ENCODE measurements at regions not wholly inside any gene's neighbourhood (a gene's known extent, or its start where the extent isn't known, plus 50 kb on each side); places are given as distances from the start of the nearest gene placed in this dataset.

DNA sequence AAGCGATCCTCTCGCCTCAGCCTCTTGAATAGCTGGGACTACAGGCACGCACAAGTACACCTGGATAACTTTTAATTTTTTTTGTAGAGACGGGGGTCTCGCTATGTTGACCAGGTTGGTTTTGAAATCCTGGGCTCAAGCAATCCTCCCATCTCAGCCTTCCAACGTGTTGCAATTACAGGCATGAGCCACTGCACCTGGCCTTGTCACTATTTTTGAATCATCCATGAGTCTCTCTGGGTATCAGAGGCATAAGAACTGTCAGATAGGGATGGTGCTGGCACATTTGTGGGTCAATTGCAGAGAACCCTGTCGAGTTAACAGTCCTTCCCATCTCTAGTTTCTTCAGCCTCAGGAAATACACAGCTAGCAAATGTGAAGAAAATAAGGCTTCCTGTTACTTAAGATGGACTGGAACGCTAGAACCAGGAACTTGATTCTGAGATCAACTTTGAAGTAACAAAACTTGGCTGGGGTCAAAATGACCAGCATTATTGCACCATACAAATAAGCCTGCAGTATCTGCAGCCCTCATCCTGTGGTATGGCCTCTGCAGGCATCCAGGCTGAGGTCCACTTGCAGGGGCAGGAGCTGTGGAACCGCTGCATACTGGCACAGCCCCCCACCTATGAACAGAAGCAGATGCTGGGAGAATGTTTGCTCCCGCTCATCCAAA lies 124.3 kb upstream of the GADD45A start:
- H3K27ac ChIP-seq, result no peak overlapping the region
- no peaks in the 10 kb centered on the region for H3K36me3 ChIP-seq
- no peaks in the 10 kb centered on the region for H3K9me3 ChIP-seq (ENCODE audit: severe bottlenecking)
- no peaks in the 10 kb centered on the region for H3K27me3 ChIP-seq (ENCODE audit: insufficient read depth, low read depth, severe bottlenecking)
- DNase-seq, result no peak
- TF ChIP-seq, protein P1, sequence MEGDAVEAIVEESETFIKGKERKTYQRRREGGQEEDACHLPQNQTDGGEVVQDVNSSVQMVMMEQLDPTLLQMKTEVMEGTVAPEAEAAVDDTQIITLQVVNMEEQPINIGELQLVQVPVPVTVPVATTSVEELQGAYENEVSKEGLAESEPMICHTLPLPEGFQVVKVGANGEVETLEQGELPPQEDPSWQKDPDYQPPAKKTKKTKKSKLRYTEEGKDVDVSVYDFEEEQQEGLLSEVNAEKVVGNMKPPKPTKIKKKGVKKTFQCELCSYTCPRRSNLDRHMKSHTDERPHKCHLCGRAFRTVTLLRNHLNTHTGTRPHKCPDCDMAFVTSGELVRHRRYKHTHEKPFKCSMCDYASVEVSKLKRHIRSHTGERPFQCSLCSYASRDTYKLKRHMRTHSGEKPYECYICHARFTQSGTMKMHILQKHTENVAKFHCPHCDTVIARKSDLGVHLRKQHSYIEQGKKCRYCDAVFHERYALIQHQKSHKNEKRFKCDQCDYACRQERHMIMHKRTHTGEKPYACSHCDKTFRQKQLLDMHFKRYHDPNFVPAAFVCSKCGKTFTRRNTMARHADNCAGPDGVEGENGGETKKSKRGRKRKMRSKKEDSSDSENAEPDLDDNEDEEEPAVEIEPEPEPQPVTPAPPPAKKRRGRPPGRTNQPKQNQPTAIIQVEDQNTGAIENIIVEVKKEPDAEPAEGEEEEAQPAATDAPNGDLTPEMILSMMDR (IDR thresholded peaks at IDR 0.05; ENCODE audit: low read depth, low read length), result no peak
- H3K4me3 ChIP-seq (ENCODE audit: low read depth, low read length), result no peak overlapping the region

DNA sequence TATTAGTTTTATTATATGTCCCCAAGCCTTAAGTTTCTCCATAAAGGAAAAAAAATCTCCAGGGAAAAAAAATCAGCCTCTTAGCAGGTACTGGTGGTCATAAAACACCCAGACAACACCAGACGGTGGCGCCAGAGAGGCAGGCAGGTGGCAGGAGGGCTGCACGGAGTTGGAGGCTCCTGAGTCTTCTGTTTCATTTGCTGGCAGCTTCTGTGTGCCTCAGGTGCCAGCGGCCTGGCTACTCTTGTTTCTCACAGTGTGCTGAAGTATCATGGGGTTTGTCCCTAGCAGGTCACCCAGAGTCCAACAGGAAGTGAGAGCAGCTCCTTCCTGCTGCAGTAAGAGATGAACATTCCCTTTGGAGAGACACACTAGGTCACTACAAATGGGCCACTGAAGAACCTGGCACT lies 123.3 kb upstream of the GADD45A start:
- TF ChIP-seq, protein P1 (IDR thresholded peaks at IDR 0.05; ENCODE audit: low read depth, low read length), result peak; percentile 86
- Histone ChIP-seq H3K4me3 (ENCODE audit: low read depth, low read length) (no peak overlapping the region), H3K36me3 (no peaks in the 10 kb centered on the region), H3K27me3 (ENCODE audit: insufficient read depth, low read depth, severe bottlenecking) (no peaks in the 10 kb centered on the region), H3K27ac (peak overlapping the region; percentile 7; the same call in 1 of the 2 replicates), H3K9me3 (ENCODE audit: severe bottlenecking) (no peaks in the 10 kb centered on the region)
- peak; percentile 93 for DNase-seq

DNA sequence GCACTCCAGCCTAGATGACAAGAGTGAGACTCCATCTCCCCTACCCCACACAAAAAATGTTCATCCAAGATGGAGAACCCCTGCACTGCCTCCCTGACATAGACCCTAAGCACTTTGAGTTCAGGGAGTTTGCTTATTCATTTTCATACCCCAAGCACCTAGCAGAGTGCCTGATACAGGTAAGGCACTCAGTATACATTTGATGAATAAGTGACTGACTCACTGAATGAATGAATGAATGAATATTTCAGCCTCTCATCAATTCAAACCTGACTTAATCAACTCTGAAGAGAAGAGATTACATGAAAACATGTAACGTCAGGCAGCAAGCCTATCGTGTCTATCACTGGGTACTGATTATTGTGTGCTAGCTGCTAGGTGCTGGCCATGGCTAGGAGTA lies 121.3 kb upstream of the GADD45A start:
- TF ChIP-seq, protein P1 (IDR thresholded peaks at IDR 0.05; ENCODE audit: low read depth, low read length), result no peak

DNA sequence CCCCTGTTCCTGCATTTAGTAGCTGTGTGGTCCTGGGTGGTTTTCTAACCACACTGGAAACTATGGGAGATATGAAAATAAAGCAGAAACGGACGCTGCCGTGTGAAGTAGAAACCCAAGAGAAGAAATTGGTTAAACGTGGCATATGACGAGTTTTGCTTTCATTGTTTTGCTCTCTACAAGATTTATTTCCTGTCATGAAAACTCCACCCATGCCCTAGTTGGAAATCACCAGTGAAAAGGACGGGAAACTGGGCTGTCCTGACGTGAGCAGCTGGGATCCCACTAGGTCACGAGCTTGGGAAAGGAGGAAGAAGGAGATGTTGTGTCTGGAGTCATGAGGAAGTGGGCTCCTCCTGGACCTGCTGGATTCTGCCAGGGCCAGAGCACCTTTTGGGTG lies 120.8 kb upstream of the GADD45A start:
- TF ChIP-seq, protein P1 (IDR thresholded peaks at IDR 0.05; ENCODE audit: low read depth, low read length), result no peak

More for the DNA sequence above, 121.3 kb upstream of the GADD45A start:
- Histone ChIP-seq H3K27me3 (ENCODE audit: insufficient read depth, low read depth, severe bottlenecking) (no peaks in the 10 kb centered on the region), H3K27ac (no peak overlapping the region), H3K9me3 (ENCODE audit: severe bottlenecking) (no peaks in the 10 kb centered on the region), H3K36me3 (no peaks in the 10 kb centered on the region), H3K4me3 (ENCODE audit: low read depth, low read length) (no peak overlapping the region)
- no peak for DNase-seq

DNA sequence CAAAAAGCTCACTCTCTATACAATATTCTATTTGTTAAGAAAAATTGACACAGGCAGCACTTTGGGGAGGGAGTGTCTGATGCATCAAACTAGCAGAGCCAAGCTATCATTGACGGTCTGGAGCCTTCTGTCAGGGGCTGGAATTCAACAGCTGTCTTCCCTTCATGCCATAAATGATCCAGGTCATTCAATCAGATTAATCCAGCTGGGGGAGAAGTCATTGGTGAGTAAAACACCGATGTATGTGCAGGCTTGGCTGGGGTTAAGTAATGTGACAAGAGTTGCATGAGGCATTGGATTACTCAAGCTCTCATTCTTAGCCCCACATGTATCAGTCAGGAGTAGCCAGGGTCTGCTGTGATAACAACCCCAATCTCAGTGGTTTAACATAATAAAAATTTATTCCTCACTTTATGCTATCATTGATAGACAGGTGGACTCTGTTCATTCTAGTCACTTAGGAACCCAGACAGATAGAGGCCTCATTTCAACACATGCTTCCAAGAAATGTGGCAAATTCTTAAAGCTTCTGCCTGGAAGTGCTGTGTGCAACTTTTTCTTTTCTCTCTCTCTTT lies 118.1 kb upstream of the GADD45A start:
- Histone ChIP-seq H3K4me3 (ENCODE audit: low read depth, low read length) (no peak overlapping the region), H3K27ac (no peak overlapping the region), H3K9me3 (ENCODE audit: severe bottlenecking) (no peaks in the 10 kb centered on the region), H3K36me3 (no peaks in the 10 kb centered on the region), H3K27me3 (ENCODE audit: insufficient read depth, low read depth, severe bottlenecking) (no peaks in the 10 kb centered on the region)
- TF ChIP-seq, protein P1 (IDR thresholded peaks at IDR 0.05; ENCODE audit: low read depth, low read length), result no peak
- peak; percentile 23 for DNase-seq

More for the DNA sequence above, 120.8 kb upstream of the GADD45A start:
- no peak overlapping the region for H3K4me3 ChIP-seq (ENCODE audit: low read depth, low read length)
- H3K36me3 ChIP-seq, result no peaks in the 10 kb centered on the region
- DNase-seq, result no peak
- no peaks in the 10 kb centered on the region for H3K27me3 ChIP-seq (ENCODE audit: insufficient read depth, low read depth, severe bottlenecking)
- H3K9me3 ChIP-seq (ENCODE audit: severe bottlenecking), result no peaks in the 10 kb centered on the region
- no peak overlapping the region for H3K27ac ChIP-seq

All from WERI-Rb-1 (cell line).